Effector memory CD8-positive, alpha-beta T cell (primary cell): ENCODE measurements at regions not wholly inside any gene's neighbourhood (a gene's known extent, or its start where the extent isn't known, plus 50 kb on each side); places are given as distances from the start of the nearest gene placed in this dataset.

ENCODE experiments used
- ATAC-seq: fragments of 150-1000 bp; cut with Tn5 transposase; replicated peaks from 2 replicates; pipeline ENCODE4 v1.10.0; 2021; ENCODE audit warnings: mild to moderate bottlenecking, moderate library complexity
- DNase-seq, 3 experiments: peaks; one replicate each; pipeline ENCODE4 v3.0.0; 2021
- H3K27ac Mint-ChIP-seq, 2 donors: one replicate each; pipeline ENCODE4 v1.8.0; 2022; ENCODE audit warnings: mild to moderate bottlenecking in 2 of 2, mixed read lengths in 2 of 2, moderate library complexity in 2 of 2
- H3K27me3 Mint-ChIP-seq, 2 donors: one replicate each; pipeline ENCODE4 v1.8.0; 2022; ENCODE audit warnings: mixed read lengths in 2 of 2
- H3K36me3 Mint-ChIP-seq: one replicate; pipeline ENCODE4 v1.8.0; 2022; ENCODE audit warnings: mild to moderate bottlenecking, moderate library complexity, mixed read lengths; ENCODE audit not compliant: insufficient read depth
- H3K4me1 Mint-ChIP-seq, 2 donors: one replicate each; pipeline ENCODE4 v1.8.0; 2022; ENCODE audit warnings: low read depth in 2 of 2, mixed read lengths in 2 of 2
- H3K4me3 Mint-ChIP-seq, 2 donors: one replicate each; pipeline ENCODE4 v1.8.0; 2022; ENCODE audit warnings: mild to moderate bottlenecking in 2 of 2, mixed read lengths in 2 of 2, moderate library complexity in 2 of 2
- H3K9me3 Mint-ChIP-seq, 2 donors: one replicate each; pipeline ENCODE4 v1.8.0; 2022; ENCODE audit warnings: mixed read lengths in 2 of 2

- peaks cover 6 to 23% of the 10 kb centered on the region in 2 donors for H3K9me3 Mint-ChIP-seq
- DNase-seq, result no peak
- peaks cover 72 to 74% of the 10 kb centered on the region in 2 donors for H3K27me3 Mint-ChIP-seq
- H3K36me3 Mint-ChIP-seq, result peaks cover 3% of the 10 kb centered on the region
- no peak overlapping the region for H3K27ac Mint-ChIP-seq
- peaks cover 3% of the 10 kb centered on the region in 2 donors for H3K4me1 Mint-ChIP-seq
- no peak overlapping the region for H3K4me3 Mint-ChIP-seq
- no peak for ATAC-seq
These were observed 110.1 kb downstream of the GALR1 start for GRCh38 chr18:77359561-77360314.

- peaks cover 6 to 23% of the 10 kb centered on the region in 2 donors for H3K9me3 Mint-ChIP-seq
- H3K27me3 Mint-ChIP-seq, result peaks cover 72 to 74% of the 10 kb centered on the region in 2 donors
- peaks cover 3 to 5% of the 10 kb centered on the region in 2 donors for H3K4me1 Mint-ChIP-seq
- ATAC-seq (no peak), DNase-seq (no peak)
- H3K4me3 Mint-ChIP-seq, result no peak overlapping the region
- H3K27ac Mint-ChIP-seq, result no peak overlapping the region
- H3K36me3 Mint-ChIP-seq, result peaks cover 3% of the 10 kb centered on the region
These were observed 110.9 kb downstream of the GALR1 start for GRCh38 chr18:77360315-77361190.

GRCh38 chr18:77361382-77361781 lies 111.7 kb downstream of the GALR1 start:
- no peak for DNase-seq
- Mint-ChIP-seq H3K36me3 (peaks cover 3% of the 10 kb centered on the region), H3K9me3 (peaks cover 6 to 23% of the 10 kb centered on the region in 2 donors), H3K27me3 (peaks cover 74% of the 10 kb centered on the region in 2 donors), H3K27ac (no peak overlapping the region), H3K4me1 (peaks cover 10 to 12% of the 10 kb centered on the region in 2 donors), H3K4me3 (no peak overlapping the region)
- ATAC-seq, result no peak

- H3K4me3 Mint-ChIP-seq, result no peak overlapping the region
- H3K4me1 Mint-ChIP-seq, result peaks cover 12 to 14% of the 10 kb centered on the region in 2 donors
- no peaks in the 10 kb centered on the region for H3K36me3 Mint-ChIP-seq
- peaks cover 6 to 20% of the 10 kb centered on the region in 2 donors for H3K9me3 Mint-ChIP-seq
- ATAC-seq (no peak), DNase-seq (no peak)
- peak overlapping the region in 1 of 2 donors; percentile 71 for H3K27ac Mint-ChIP-seq
- peaks cover 61 to 73% of the 10 kb centered on the region in 2 donors for H3K27me3 Mint-ChIP-seq
These were observed 116.0 kb downstream of the GALR1 start for GRCh38 chr18:77365667-77366066.

GRCh38 chr18:77366067-77366719 lies 116.5 kb downstream of the GALR1 start:
- DNase-seq (no peak), ATAC-seq (peak; percentile 40)
- H3K36me3 Mint-ChIP-seq, result no peaks in the 10 kb centered on the region
- H3K4me3 Mint-ChIP-seq, result no peak overlapping the region
- H3K9me3 Mint-ChIP-seq, result peaks cover 4 to 20% of the 10 kb centered on the region in 2 donors
- peaks cover 56 to 68% of the 10 kb centered on the region in 2 donors for H3K27me3 Mint-ChIP-seq
- H3K4me1 Mint-ChIP-seq, result peaks cover 12 to 14% of the 10 kb centered on the region in 2 donors
- peak overlapping the region in 1 of 2 donors; percentile 71 for H3K27ac Mint-ChIP-seq

- Mint-ChIP-seq H3K27ac (no peak overlapping the region), H3K9me3 (peaks cover 4 to 20% of the 10 kb centered on the region in 2 donors), H3K36me3 (no peaks in the 10 kb centered on the region), H3K4me1 (peaks cover 12 to 14% of the 10 kb centered on the region in 2 donors), H3K27me3 (peaks cover 51 to 65% of the 10 kb centered on the region in 2 donors), H3K4me3 (no peak overlapping the region)
- ATAC-seq (no peak), DNase-seq (no peak)
These were observed 117.3 kb downstream of the GALR1 start for GRCh38 chr18:77366720-77367641.

- peaks cover 0 to 8% of the 10 kb centered on the region in 2 donors for H3K9me3 Mint-ChIP-seq
- H3K4me1 Mint-ChIP-seq, result peaks cover 8 to 11% of the 10 kb centered on the region in 2 donors
- no peak overlapping the region for H3K27ac Mint-ChIP-seq
- H3K36me3 Mint-ChIP-seq, result no peaks in the 10 kb centered on the region
- peaks cover 42 to 57% of the 10 kb centered on the region in 2 donors for H3K27me3 Mint-ChIP-seq
- no peak overlapping the region for H3K4me3 Mint-ChIP-seq
- DNase-seq (no peak), ATAC-seq (no peak)
These were observed 120.0 kb downstream of the GALR1 start for GRCh38 chr18:77369644-77370043.

- peaks cover 0 to 8% of the 10 kb centered on the region in 2 donors for H3K9me3 Mint-ChIP-seq
- H3K27ac Mint-ChIP-seq, result no peak overlapping the region
- DNase-seq, result no peak
- no peaks in the 10 kb centered on the region for H3K36me3 Mint-ChIP-seq
- ATAC-seq, result no peak
- H3K4me1 Mint-ChIP-seq, result no peaks in the 10 kb centered on the region
- H3K4me3 Mint-ChIP-seq, result no peak overlapping the region
- peaks cover 24 to 51% of the 10 kb centered on the region in 2 donors for H3K27me3 Mint-ChIP-seq
These were observed 124.2 kb downstream of the GALR1 start for GRCh38 chr18:77373730-77374445.

GRCh38 chr18:77374446-77374805 lies 124.8 kb downstream of the GALR1 start:
- Mint-ChIP-seq H3K4me3 (no peak overlapping the region), H3K27me3 (peaks cover 24 to 51% of the 10 kb centered on the region in 2 donors), H3K9me3 (peaks cover 0 to 7% of the 10 kb centered on the region in 2 donors), H3K36me3 (no peaks in the 10 kb centered on the region), H3K4me1 (no peaks in the 10 kb centered on the region), H3K27ac (no peak overlapping the region)
- DNase-seq (no peak), ATAC-seq (no peak)

- Mint-ChIP-seq H3K36me3 (no peaks in the 10 kb centered on the region), H3K9me3 (no peaks in the 10 kb centered on the region), H3K27ac (no peak overlapping the region), H3K4me3 (no peak overlapping the region), H3K27me3 (peaks cover 35 to 60% of the 10 kb centered on the region in 2 donors), H3K4me1 (no peaks in the 10 kb centered on the region)
- DNase-seq (no peak), ATAC-seq (no peak)
These were observed 126.5 kb downstream of the GALR1 start for GRCh38 chr18:77376043-77376732.

- Mint-ChIP-seq H3K36me3 (no peaks in the 10 kb centered on the region), H3K27ac (no peak overlapping the region), H3K4me3 (no peak overlapping the region), H3K9me3 (no peaks in the 10 kb centered on the region), H3K27me3 (peaks cover 40 to 64% of the 10 kb centered on the region in 2 donors), H3K4me1 (no peaks in the 10 kb centered on the region)
- DNase-seq (no peak), ATAC-seq (no peak)
These were observed 127.1 kb downstream of the GALR1 start for GRCh38 chr18:77376733-77377094.

- Mint-ChIP-seq H3K36me3 (no peaks in the 10 kb centered on the region), H3K4me1 (peaks cover 0 to 2% of the 10 kb centered on the region in 2 donors), H3K27me3 (peaks cover 48 to 68% of the 10 kb centered on the region in 2 donors), H3K9me3 (no peaks in the 10 kb centered on the region), H3K27ac (no peak overlapping the region), H3K4me3 (no peak overlapping the region)
- no peak for DNase-seq
- ATAC-seq, result no peak
These were observed 128.2 kb downstream of the GALR1 start for GRCh38 chr18:77377813-77378212.
